ENCODE measurements at regions not wholly inside any gene's neighbourhood (a gene's known extent, or its start where the extent isn't known, plus 50 kb on each side); places are given as distances from the start of the nearest gene placed in this dataset.
A peak's percentile ranks its signal among the peaks of the same experiment; 100 is the strongest.

- no peak for DNase-seq (ENCODE audit: low spot score)
Measured at GRCh38 chr6:163695414-163695864, 280.9 kb downstream of the QKI start.

DNA sequence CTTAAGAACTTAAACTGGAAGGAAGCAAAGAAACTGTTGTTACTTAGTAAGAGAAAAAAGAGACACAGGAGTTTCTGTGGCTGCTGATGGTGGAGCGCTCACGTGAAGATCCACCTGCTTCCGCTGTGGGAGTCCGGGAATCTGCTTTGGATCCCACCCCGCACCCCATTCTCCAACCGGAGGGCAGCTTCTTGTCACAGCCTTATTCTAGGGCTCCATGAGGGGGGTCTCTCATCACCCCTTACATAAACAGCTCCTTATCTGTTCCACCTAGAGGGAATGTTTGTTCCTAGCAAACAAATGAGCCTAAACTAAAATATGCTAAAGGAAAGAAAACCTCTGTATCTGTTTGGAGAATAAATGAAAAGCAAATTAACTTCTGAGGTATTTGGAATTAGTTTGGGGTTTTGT, 280.5 kb downstream of the QKI start:
- DNase-seq (ENCODE audit: low spot score) = no peak

GRCh38 chr6:163694072-163694471, 279.6 kb downstream of the QKI start:
- DNase-seq (ENCODE audit: low spot score) = no peak

DNA sequence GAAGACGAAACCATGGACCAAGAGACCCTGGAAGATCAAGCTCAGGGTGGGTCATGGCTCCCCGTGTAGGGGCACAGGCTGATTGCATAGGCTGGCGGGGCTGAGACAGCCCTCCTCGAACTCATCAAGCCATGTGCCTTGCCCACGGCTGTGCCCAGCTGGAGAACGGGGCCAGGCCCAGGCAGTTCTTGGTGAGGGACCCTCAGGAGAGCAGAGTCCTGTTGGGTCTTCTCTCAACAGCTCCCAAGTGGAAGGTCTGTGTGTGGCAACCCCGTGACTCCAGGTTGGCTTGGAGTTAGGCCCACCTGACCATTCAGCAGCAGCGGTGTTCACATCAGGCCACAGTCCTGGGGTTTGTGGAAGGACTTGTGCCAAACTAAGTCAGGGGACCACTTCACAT, 276.5 kb downstream of the QKI start:
- no peak for DNase-seq (ENCODE audit: low spot score)

DNA sequence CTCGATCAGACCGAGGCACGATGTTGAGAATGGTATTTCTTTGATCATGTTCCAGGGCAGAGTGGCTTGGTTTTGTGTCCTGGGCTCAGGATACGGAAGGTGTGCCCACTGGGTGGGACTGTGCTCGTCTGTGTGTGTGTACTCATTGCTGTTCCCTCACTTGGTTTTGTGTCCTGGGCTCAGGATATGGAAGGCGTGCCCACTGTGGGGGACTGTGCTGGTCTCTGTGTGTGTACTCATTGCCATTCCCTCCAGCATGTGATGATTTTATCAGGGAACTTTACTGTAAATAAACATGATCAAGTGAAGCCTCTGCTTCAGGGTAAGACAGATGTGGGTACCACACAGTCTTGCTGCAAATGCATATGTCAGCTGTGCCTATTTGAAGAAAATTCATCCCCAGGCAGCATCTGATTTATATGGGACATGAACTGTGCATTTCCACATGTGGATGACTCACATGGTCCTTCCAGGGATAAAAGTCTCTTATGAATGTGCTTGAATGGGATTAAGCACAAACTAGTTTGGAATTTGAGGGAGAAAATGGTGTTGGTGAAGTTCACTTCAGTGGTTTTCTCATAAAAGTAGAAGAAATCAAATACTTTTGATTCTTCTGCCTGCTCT, 274.3 kb downstream of the QKI start:
- no peak for DNase-seq (ENCODE audit: low spot score)

DNA sequence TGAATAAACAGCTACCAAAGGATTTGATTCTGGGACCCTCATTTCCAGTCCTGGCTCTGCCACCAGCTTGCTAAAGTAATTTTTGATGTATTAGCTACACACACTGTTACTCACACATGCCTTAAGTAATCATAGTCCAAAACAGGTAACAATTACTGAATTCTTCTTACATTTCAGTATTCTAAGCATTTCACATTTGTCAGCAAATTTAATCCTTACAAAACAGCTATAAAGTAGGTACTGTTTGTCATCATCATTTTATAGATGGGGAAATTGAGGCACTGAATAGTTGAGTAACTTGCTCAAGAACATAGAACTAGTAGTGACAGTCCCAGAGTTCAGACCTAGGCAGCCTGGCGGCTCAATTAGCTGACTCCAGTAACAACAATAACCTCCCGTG, 272.6 kb downstream of the QKI start:
- DNase-seq (ENCODE audit: low spot score) = no peak

- DNase-seq (ENCODE audit: low spot score) = no peak
Measured at GRCh38 chr6:163686301-163686700, 271.8 kb downstream of the QKI start.

DNA sequence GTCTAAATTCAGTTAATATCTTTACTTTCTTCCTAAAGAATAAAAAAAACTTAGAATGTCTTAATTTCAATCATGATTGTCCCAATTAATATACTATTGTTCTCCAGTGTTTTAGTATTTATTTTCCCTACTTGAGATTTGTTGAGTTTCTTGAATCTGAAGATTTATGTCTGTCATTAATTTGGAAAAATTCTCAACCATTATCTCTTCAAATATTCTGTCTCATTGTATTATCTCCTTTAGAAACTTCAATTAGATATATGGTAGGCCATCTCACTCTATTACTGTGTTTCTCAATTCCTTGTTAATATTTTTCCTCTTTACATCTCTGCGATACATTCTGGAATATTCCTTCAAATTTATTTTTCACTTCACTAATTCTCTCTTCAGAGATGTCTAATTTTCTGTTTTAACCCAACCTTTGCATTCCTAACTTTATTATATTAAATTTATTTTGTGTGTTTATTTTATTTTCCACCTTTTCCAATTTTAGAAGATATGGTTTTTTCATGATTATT, 268.6 kb downstream of the QKI start:
- DNase-seq (ENCODE audit: low spot score) = no peak

DNA sequence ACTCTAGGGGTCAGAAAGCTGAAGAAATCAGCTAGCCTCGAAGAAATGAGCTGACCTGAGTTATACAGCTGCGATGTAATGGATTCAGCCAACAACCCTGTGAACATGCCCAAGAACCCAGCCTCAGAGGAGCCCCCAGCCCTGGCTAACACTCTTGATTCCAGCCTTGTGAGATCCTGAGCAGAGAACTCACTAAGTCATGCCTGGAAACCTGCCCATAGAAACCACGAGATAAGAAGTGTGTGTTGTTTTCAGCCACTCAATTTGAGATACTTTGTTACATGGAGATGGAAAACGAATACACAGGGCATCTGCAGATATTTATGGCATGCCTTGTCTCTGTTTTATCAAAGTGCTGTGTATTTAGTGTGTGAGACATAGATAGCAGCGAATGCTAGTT, 265.2 kb downstream of the QKI start:
- DNase-seq (ENCODE audit: low spot score) = no peak

GRCh38 chr6:163679012-163679660, 264.6 kb downstream of the QKI start:
- DNase-seq (ENCODE audit: low spot score) = no peak

DNA sequence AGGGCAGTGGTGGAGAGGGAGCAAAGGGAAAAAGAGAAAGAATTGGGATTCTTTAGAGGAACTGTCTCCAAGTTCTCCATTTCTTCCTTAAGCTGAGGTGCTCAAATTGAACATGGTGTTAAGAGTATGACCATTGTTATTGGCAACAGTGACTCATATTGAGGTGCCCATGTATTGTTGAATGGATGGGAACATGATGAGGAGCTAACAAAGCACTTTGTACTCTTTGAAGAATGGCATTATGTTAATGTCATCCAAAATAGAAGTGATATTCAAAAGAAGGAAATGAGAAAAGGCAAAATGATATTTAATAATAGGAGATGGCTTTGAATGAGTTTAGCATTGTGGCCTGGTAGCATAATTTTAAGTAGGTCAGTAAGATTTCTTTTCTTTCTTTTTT, 261.1 kb downstream of the QKI start:
- DNase-seq (ENCODE audit: low spot score) = no peak

DNA sequence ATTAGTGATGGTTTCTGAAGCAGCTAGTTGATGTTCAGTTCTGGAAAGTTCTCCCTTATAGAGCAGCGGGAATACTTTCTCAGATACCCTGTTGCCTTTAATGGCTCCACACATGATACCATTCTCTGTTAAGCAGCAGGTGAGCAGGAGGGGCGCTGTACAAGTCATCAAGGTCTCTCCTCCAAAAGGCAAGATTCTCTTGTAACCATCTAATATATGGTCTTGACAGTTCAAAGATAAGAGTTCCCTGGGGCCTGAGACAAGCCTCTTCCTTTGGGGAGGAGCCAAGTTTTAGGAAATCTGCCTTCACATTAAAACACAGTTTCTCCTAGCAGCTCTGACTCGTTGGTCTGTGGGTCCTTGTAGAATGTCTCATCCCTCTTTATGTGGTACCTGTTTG, 258.2 kb downstream of the QKI start:
- no peak for DNase-seq (ENCODE audit: low spot score)

GRCh38 chr6:163671791-163672190, 257.3 kb downstream of the QKI start:
- DNase-seq (ENCODE audit: low spot score) = no peak

GRCh38 chr6:163671355-163671754, 256.8 kb downstream of the QKI start:
- DNase-seq (ENCODE audit: low spot score) = no peak

DNA sequence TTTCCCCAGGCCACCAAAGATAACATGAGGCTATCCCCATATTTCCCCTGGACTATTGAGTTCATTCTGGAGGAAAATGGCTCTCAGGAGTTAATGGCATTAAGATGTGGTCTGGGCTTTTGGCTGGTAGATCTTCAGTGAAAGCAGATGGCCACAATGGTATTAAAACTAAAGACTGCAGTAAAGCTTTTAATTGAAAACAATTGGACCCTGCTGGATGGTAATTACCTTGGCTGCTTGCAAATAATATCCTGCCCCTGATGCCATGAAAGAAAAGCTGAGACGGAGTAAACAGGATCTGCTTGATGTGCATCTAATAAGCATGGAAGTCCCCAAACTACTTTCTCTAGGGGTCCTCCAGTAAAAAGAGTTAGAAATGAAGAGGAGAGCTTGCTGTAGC, 255.8 kb downstream of the QKI start:
- no peak for DNase-seq (ENCODE audit: low spot score)

- no peak for DNase-seq (ENCODE audit: low spot score)
Measured at GRCh38 chr6:163668061-163668426, 253.5 kb downstream of the QKI start.

DNA sequence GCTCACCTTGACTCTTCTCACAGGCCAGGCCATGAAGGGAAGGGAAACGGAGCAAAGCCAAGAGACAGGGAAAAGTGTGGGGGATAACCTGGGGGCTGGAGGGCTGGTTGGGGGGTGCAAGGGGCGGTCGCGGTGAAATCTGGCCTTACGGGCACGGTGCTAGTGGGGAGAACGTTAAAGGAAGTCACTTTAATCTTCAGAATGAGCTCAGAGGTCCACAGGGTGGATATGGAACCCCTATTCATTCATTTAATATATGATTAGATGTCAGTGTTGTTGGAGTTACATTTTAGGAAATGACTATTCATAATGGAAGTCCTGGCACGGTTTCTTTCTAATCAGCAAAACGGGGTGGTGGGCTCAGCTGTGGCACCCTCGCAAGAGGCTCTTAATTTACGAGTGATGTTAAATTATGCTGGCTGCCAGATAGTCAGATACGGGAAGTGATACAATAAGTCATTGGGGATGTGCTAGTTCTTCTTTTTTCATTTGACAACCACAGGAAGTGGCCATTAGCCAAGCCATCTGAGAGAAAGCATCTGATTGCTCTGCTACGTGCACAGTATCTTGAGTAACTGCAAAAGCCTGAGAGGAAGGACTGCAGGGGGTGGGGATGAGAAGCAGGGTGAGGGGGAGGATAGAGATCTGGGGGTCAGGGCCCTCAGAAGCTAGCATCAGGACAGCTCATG, 253.0 kb downstream of the QKI start:
- peak; percentile 15 for DNase-seq (ENCODE audit: low spot score)

- no peak for DNase-seq (ENCODE audit: low spot score)
Measured at GRCh38 chr6:163665464-163665863, 250.9 kb downstream of the QKI start.

GRCh38 chr6:163663575-163663974, 249.1 kb downstream of the QKI start:
- DNase-seq (ENCODE audit: low spot score) = no peak

- DNase-seq (ENCODE audit: low spot score) = no peak
Measured at GRCh38 chr6:163662604-163663225, 248.2 kb downstream of the QKI start.

GRCh38 chr6:163661272-163661671, 246.8 kb downstream of the QKI start:
- DNase-seq (ENCODE audit: low spot score) = no peak

GRCh38 chr6:163659803-163660202, 245.3 kb downstream of the QKI start:
- no peak for DNase-seq (ENCODE audit: low spot score)

Measured in CD4-positive, alpha-beta T cell treated with Interleukin-2 at 100 ng/mL for 4 hours (primary cell).